ENCODE measurements at regions not wholly inside any gene's neighbourhood (a gene's known extent, or its start where the extent isn't known, plus 50 kb on each side); places are given as distances from the start of the nearest gene placed in this dataset.

DNA sequence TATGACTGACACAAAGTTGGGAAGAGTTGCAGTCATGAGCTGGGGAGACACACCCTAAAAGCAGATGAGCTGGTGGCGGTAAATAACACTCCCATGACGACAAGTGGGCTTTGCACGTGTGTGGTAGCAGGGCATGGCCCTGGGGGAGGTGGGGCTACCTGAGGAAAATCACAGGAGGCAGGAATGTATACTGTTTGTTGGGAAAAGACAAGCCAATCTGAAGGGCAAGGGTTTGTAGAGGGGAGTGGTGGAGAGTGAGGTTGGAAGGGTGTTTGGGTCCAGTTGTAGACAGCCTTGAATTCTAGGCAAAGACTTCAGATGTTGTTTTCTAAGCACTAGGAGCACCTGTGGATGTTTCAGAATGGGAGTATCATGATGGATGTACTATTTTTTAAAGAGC is 151.6 kb downstream of the TM9SF2 start:
- TF ChIP-seq, protein P1, sequence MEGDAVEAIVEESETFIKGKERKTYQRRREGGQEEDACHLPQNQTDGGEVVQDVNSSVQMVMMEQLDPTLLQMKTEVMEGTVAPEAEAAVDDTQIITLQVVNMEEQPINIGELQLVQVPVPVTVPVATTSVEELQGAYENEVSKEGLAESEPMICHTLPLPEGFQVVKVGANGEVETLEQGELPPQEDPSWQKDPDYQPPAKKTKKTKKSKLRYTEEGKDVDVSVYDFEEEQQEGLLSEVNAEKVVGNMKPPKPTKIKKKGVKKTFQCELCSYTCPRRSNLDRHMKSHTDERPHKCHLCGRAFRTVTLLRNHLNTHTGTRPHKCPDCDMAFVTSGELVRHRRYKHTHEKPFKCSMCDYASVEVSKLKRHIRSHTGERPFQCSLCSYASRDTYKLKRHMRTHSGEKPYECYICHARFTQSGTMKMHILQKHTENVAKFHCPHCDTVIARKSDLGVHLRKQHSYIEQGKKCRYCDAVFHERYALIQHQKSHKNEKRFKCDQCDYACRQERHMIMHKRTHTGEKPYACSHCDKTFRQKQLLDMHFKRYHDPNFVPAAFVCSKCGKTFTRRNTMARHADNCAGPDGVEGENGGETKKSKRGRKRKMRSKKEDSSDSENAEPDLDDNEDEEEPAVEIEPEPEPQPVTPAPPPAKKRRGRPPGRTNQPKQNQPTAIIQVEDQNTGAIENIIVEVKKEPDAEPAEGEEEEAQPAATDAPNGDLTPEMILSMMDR (IDR thresholded peaks at IDR 0.05), result no peak
- TF ChIP-seq POLR2A (IDR thresholded peaks at IDR 0.05), result no peak

Measured in uterus (tissue), 2 donors.